ENCODE measurements at regions not wholly inside any gene's neighbourhood (a gene's known extent, or its start where the extent isn't known, plus 50 kb on each side); places are given as distances from the start of the nearest gene placed in this dataset.

GRCh38 chr1:69433073-69433472 lies 134.6 kb upstream of the LRRC7 start:
- DNase-seq (ENCODE audit: low read depth, low spot score): no peak
- in situ Hi-C loops (cut with HindIII; ENCODE audit: low pct_unique_long_range_greater_than_20kb, low sequenced_read_pairs): no loop called here

- DNase-seq (ENCODE audit: low read depth, low spot score): no peak
- in situ Hi-C loops (cut with HindIII; ENCODE audit: low pct_unique_long_range_greater_than_20kb, low sequenced_read_pairs): no loop called here
Observed at GRCh38 chr1:69436151-69436550, 131.6 kb upstream of the LRRC7 start.

DNA sequence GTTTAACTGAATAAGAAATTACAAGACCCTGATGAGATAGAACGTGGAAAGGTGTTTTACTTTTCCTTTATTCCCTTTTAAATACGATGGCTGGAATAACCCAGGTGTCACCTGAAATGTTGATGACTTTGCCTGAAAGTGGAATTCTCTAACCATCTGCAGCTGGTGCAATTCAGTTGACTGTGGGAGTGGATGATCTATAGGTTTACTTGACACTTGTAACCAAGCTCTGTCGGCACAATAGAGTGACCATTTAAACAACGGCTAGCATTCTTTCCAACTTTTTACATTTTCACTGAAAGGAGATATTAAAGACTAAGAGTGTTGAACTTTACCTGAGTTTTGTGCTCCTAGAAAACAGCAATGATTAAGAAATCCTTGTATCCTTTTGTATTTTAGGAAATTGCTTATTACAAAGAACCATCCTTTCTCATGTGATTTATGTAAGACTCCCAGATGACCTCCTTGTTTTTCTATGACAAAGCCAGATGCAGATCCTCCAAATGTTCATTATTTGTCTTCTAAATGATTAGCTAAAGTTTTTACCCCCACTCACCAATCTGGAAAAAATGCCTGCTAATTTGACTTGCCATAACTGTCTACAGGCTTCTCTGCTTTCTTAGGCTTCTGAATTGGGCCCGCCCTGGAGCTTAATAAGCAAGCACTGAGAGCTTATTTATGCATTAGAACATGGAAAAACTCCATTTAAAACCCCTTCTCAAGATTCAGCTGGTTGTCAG lies 129.5 kb upstream of the LRRC7 start:
- in situ Hi-C loops (cut with HindIII; ENCODE audit: low pct_unique_long_range_greater_than_20kb, low sequenced_read_pairs): no loop called here
- DNase-seq (ENCODE audit: low read depth, low spot score): no peak

- DNase-seq (ENCODE audit: low read depth, low spot score): no peak
- in situ Hi-C loops (cut with HindIII; ENCODE audit: low pct_unique_long_range_greater_than_20kb, low sequenced_read_pairs): no loop called here
Observed at GRCh38 chr1:69441496-69441895, 126.2 kb upstream of the LRRC7 start.

DNA sequence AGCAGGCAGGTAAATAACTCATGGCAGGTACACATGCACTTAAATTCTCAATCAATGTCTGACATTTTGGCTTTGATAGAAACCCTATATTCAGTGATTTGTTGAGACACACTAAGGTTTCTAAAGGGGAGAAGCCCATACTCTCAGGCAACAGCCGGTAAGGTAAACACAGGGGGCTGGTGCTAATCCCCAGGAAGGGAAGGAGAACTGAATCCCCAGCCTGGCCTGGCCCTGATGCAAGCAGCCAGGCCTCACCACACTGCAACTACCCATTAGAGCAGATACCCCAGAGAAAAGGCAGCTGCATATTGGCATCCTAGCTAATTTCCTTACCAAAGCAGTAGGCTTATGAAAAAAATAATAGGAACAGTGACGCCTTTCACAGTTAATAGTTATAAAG lies 116.5 kb upstream of the LRRC7 start:
- no peak for DNase-seq (ENCODE audit: low read depth, low spot score)
- in situ Hi-C loops (cut with HindIII; ENCODE audit: low pct_unique_long_range_greater_than_20kb, low sequenced_read_pairs): no loop called here

- in situ Hi-C loops (cut with HindIII; ENCODE audit: low pct_unique_long_range_greater_than_20kb, low sequenced_read_pairs): no loop called here
Observed at GRCh38 chr1:69455718-69456117, 112.0 kb upstream of the LRRC7 start.

GRCh38 chr1:69459244-69459643 lies 108.5 kb upstream of the LRRC7 start:
- DNase-seq (ENCODE audit: low read depth, low spot score): no peak
- in situ Hi-C loops (cut with HindIII; ENCODE audit: low pct_unique_long_range_greater_than_20kb, low sequenced_read_pairs): no loop called here

More at GRCh38 chr1:69455718-69456117, 112.0 kb upstream of the LRRC7 start:
- no peak for DNase-seq (ENCODE audit: low read depth, low spot score)

GRCh38 chr1:69475021-69475420 lies 92.7 kb upstream of the LRRC7 start:
- in situ Hi-C loops (cut with HindIII; ENCODE audit: low pct_unique_long_range_greater_than_20kb, low sequenced_read_pairs): no loop called here
- DNase-seq (ENCODE audit: low read depth, low spot score): no peak

GRCh38 chr1:69479734-69480133 lies 88.0 kb upstream of the LRRC7 start:
- no peak for DNase-seq (ENCODE audit: low read depth, low spot score)
- in situ Hi-C loops (cut with HindIII; ENCODE audit: low pct_unique_long_range_greater_than_20kb, low sequenced_read_pairs): no loop called here

DNA sequence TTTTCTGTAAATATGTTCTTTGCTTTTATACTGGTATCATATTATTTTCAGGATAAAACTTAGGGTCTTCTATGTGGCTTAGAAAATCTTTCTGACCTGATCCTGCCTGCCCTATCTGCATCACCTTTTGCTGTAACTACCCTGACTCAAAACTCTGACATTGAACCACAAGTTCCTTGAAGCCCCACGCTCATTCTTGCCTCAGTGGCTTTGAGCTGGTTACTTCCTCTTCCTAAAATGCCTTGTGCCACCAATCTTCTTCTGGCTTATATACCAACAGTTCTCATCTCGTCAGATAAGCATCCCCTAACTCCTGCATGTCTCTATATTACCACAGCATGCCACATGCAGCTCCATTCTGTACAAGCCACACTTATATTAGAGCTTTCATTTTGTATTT lies 84.5 kb upstream of the LRRC7 start:
- in situ Hi-C loops (cut with HindIII; ENCODE audit: low pct_unique_long_range_greater_than_20kb, low sequenced_read_pairs): no loop called here
- DNase-seq (ENCODE audit: low read depth, low spot score): no peak

DNA sequence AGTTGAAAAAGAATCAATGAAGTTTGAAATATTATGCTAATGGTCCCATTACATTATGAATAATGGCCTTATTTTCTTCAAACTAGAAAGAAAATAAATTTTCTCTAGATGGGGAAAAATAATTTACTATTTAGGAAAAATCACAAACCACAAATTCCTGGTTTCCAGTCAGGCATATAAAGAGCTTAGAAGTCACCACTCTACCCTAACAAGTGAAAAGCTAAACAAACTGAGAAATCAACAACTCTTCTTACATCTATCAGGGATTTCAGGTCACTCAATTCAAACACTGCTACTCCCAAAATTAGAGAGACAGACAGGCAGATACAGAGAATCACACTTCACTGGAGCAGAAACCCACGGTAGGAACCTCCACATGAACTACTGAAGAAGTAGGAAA lies 82.1 kb upstream of the LRRC7 start:
- DNase-seq (ENCODE audit: low read depth, low spot score): no peak
- in situ Hi-C loops (cut with HindIII; ENCODE audit: low pct_unique_long_range_greater_than_20kb, low sequenced_read_pairs): no loop called here

GRCh38 chr1:69491416-69491815 lies 76.3 kb upstream of the LRRC7 start:
- in situ Hi-C loops (cut with HindIII; ENCODE audit: low pct_unique_long_range_greater_than_20kb, low sequenced_read_pairs): no loop called here
- no peak for DNase-seq (ENCODE audit: low read depth, low spot score)

DNA sequence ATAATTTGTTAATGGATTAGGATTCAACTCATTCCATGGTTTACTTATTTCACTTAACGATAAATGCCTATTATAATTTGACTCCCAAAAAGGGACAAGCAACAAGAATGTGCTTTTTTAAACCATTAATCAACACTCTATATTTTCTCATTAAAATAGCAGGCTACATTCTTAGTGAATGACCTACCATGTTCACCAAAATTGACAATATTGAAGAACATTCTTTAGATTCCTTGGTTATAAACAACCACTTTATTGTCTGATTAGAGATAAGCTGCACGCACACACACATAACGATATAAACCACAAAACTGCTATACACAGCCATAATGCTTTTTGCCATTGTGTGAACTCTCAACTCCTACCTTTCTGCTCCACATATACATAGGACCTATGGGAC lies 75.4 kb upstream of the LRRC7 start:
- in situ Hi-C loops (cut with HindIII; ENCODE audit: low pct_unique_long_range_greater_than_20kb, low sequenced_read_pairs): no loop called here
- no peak for DNase-seq (ENCODE audit: low read depth, low spot score)

GRCh38 chr1:69494221-69494620 lies 73.5 kb upstream of the LRRC7 start:
- no peak for DNase-seq (ENCODE audit: low read depth, low spot score)
- in situ Hi-C loops (cut with HindIII; ENCODE audit: low pct_unique_long_range_greater_than_20kb, low sequenced_read_pairs): no loop called here

- in situ Hi-C loops (cut with HindIII; ENCODE audit: low pct_unique_long_range_greater_than_20kb, low sequenced_read_pairs): no loop called here
- no peak for DNase-seq (ENCODE audit: low read depth, low spot score)
Observed at GRCh38 chr1:69497441-69498221, 70.1 kb upstream of the LRRC7 start.

DNA sequence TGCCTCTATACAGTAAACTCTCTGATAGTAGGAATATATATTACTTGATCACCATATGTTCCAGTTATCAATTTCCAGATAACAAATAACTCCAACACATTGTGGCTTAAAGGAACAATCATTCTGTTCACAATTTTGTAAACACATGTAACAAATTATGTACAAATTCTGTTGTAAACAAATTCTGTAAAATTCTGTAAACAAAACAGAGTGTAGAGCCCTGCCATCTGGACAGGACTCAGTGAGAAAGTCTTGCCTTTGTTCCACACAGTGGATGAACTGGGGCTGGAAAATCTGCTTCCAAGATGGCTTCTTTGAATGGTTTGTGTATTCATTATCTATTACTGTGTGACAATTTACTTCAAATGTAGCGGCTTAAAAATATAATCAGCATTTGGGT lies 69.0 kb upstream of the LRRC7 start:
- DNase-seq (ENCODE audit: low read depth, low spot score): no peak
- in situ Hi-C loops (cut with HindIII; ENCODE audit: low pct_unique_long_range_greater_than_20kb, low sequenced_read_pairs): no loop called here

GRCh38 chr1:69499203-69499803 lies 68.4 kb upstream of the LRRC7 start:
- DNase-seq (ENCODE audit: low read depth, low spot score): no peak
- in situ Hi-C loops (cut with HindIII; ENCODE audit: low pct_unique_long_range_greater_than_20kb, low sequenced_read_pairs): no loop called here

- no peak for DNase-seq (ENCODE audit: low read depth, low spot score)
- in situ Hi-C loops (cut with HindIII; ENCODE audit: low pct_unique_long_range_greater_than_20kb, low sequenced_read_pairs): no loop called here
Observed at GRCh38 chr1:69502991-69503390, 64.7 kb upstream of the LRRC7 start.

DNA sequence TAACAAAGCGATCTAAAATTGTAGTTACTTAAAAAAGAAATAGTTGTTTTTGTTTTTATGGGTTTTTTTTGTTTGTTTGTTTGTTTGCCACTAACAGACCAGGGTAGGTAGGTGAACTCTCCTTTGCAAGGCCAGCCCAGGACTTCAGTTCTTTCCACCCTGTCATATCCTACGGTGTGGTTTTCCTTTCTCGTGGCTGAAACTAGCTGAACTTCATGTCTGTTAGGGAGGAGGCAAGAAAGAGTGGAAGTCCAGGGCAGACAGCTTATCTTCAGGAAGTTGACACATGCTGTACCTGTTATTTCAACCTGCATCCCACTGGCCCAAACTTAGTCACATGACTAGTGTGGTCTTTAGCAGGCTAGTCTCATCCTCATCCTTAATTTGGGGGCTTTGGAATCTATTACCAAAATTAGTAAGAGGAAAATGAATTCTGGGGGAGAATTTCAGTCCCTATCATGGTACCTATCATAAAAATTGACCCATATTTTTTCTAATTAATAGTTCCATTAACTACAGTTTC lies 62.9 kb upstream of the LRRC7 start:
- in situ Hi-C loops (cut with HindIII; ENCODE audit: low pct_unique_long_range_greater_than_20kb, low sequenced_read_pairs): no loop called here
- DNase-seq (ENCODE audit: low read depth, low spot score): no peak
